Fibroblast of mammary gland (primary cell): ENCODE measurements at regions not wholly inside any gene's neighbourhood (a gene's known extent, or its start where the extent isn't known, plus 50 kb on each side); places are given as distances from the start of the nearest gene placed in this dataset.

Source experiments
- DNase-seq: peaks from one replicate; pipeline ENCODE4 v3.0.0-alpha.2; 2010; ENCODE audit warnings: low read depth
- H3K4me3 ChIP-seq: 2 replicates; pipeline ENCODE4 v1.5.1; 2011; ENCODE audit warnings: low read depth, mild to moderate bottlenecking, low read length, moderate library complexity; ENCODE audit not compliant: control insufficient read depth
- CTCF ChIP-seq: conservative IDR thresholded peaks from 2 replicates; pipeline ENCODE4 v1.5.1; 2011; ENCODE audit warnings: low read depth, low read length, inconsistent platforms; ENCODE audit not compliant: control insufficient read depth, insufficient read depth

GRCh38 chr4:151883747-151884146, 122.9 kb upstream of the GATB start:
- no peak for TF ChIP-seq CTCF
- H3K4me3 ChIP-seq, result no peak overlapping the region
- no peak for DNase-seq

- no peak for DNase-seq
- no peak for TF ChIP-seq CTCF
- no peak overlapping the region for H3K4me3 ChIP-seq
Observed at GRCh38 chr4:151882072-151882803, 121.4 kb upstream of the GATB start.

GRCh38 chr4:151879705-151880445, 119.1 kb upstream of the GATB start:
- TF ChIP-seq CTCF, result no peak
- DNase-seq, result no peak
- H3K4me3 ChIP-seq, result no peak overlapping the region

- H3K4me3 ChIP-seq, result no peak overlapping the region
- no peak for DNase-seq
- no peak for TF ChIP-seq CTCF
Observed at GRCh38 chr4:151876381-151876988, 115.7 kb upstream of the GATB start.

- H3K4me3 ChIP-seq, result no peak overlapping the region
- no peak for DNase-seq
- no peak for TF ChIP-seq CTCF
Observed at GRCh38 chr4:151874328-151874727, 113.5 kb upstream of the GATB start.

- no peak for DNase-seq
- no peak for TF ChIP-seq CTCF
- no peak overlapping the region for H3K4me3 ChIP-seq
Observed at GRCh38 chr4:151866592-151866918, 105.7 kb upstream of the GATB start.
